ENCODE measurements at regions not wholly inside any gene's neighbourhood (a gene's known extent, or its start where the extent isn't known, plus 50 kb on each side); places are given as distances from the start of the nearest gene placed in this dataset.

DNA sequence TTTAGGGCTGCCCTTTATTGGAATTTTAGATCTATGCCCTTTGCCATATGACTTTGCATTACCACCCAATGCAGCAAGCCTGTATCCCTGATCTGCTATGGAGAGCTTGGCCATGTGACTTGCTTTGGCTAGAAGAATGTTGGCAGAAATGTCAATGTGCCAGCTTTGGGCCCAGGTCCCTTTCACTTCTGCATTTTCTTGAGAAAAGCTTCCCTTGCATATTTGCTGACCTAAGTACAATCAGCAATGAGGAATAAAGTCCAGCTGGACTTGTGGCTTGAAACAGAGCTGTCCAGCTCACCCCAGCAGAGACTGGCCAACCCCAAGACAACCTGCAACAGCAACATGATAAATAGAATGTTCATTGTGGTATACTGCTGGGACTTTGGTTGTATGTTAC lies 135.9 kb downstream of the PAH start:
- no peak for DNase-seq

DNA sequence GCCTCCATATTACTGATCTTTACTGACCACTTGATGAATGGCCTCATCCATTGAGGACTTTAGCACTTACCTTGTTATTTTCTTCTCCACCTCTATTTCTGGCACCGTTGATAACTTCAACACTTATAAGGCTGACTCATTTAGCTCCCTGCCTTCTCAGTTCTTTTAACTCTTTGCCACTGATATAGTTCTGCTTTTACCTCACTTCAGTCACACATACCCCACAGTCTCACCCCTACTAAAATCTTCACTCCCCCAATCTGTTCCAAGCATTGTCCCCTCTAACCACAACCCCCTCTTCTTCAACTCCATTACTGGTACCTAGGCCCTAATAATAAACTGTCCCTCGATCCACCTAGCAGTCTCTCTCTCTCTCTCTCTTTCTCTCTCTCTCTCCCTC lies 141.0 kb downstream of the PAH start:
- DNase-seq: no peak

DNA sequence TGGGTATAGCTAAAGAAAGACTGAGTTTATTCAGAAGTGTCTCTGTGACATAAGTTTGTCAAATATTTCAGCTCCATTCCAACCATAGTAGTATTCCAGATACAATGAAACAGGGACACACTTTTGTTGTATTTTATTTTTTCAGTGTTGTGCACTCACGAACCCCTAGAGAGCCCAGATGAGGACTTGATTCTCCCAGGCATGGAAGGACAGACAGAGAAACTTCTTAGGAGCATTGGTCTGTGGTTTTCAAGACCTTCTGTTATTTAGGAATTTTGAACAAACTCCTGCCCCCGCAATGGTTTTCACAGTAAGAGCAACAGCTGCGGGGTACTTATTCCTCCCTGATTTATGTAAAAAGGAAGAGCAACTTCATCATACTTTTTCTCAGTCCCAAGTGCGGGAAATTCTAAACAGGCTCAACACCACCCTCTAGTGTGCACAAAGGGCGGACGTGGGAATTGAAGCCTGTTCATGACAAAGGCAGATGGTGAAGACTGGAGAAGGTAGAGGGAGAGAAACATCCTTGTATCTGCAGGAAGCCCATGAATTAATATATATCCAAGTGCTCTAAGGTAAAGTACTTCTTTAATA lies 147.6 kb downstream of the PAH start:
- no peak for DNase-seq

DNA sequence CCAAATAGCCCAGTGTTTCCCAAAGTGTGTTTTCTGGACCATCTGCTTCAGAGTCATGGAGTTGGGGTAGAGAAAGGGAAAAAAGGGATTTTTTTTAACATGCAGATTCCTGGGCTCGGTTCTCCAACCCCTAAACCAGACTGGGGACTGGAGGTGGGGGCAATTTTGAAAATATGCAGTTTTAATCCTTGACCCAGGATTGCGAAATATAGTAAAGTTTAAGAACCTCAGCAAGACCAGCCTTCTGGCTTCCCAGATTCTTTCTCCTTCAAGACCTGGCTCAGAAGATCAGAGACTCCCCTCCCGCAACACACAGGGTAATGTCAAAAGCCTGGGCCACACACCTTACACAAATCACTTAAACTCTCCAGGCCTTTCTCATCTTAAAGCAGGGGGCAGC lies 150.1 kb downstream of the PAH start:
- no peak for DNase-seq

DNA sequence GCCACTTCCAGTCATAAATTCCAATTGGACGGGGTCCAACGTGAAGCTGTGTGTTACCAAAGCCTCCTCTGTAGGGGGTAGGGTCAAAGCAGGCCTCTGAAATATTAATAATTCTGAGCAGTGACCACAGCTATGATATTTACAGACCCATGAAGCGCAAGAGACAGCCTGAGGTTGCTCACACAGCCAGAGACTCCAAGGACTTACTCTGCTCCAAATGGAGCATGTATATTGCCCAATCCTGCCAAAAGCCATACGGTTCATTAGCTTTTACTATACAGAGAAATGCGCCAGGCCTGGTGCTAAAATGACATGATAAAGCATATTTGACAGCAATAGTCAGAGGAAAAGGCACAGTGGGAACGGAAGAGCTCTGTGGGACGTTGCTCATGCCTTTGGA lies 151.3 kb downstream of the PAH start:
- DNase-seq: no peak

DNA sequence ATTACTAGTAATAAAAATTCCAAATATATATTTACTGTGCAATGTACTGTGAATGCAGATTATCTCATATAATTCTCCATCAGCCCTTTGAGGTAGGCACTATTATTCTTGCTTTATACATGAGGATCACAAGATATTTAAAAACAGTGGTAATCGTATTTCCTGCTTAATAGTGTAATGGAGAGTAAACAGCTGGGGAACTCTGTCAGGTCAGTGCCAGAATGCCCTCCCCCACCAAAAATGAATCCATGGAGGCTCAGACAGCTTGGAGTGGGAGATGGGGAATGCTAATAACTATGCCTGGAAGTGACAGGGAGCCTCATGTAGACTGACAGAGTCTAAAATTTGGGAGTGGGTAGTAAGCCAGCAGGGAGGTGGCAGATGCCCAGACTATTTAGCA lies 153.6 kb downstream of the PAH start:
- no peak for DNase-seq

DNA sequence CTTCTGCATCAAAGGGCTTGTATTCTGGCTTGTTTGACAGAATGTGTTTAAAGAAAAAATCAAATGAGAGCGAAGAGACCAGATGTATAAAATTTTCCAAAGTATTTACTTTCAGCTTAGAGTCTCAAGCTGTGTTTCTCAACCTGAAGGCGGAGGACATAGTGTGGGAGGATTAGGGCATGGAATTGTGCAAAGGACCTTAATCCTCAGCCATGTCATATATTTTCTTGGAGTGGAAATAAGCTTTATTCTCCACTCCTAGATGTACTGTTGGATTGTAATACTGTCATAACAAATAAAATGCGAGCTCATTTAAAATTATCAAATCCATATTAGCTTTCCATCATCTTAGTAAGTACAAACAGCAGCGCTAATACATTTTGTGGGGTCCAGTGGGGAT lies 154.0 kb downstream of the PAH start:
- no peak for DNase-seq

DNA sequence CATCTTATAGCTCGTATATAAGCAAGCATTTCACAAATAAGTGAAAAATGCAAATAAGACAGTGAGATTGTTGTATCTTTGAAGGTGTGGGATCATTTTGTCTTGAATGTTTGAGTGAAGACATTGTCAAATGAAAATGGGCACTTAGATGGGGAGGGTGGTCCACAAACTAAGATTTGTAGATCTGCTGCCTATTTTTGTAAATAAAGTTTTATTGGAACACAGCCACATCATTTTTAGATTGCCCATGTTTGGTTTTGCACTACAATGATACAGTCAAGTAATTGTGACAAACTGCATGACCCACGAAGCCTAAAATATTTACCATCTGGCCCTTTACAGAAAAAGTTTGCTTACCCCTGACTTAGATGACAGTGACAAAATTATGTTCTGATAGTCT lies 156.7 kb downstream of the PAH start:
- DNase-seq: no peak

DNA sequence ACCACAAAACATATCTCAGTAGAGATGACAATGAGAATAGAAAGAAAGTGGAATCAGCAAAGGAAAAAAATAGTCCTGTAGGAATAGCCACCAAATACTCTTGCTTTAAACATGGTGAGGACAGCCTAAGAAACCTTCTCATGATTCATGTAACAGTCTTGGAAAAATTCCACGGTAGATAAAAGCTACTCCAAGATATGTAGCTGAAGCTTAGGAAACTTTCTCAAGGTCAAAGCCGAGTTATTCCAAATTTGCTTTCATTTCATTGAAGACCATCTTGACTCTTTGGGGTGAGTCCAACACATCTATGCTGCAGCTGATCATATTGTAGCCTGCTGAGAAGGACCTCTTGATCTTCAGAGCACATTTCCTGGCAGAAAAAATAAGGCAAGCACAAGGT lies 157.6 kb downstream of the PAH start:
- no peak for DNase-seq

DNA sequence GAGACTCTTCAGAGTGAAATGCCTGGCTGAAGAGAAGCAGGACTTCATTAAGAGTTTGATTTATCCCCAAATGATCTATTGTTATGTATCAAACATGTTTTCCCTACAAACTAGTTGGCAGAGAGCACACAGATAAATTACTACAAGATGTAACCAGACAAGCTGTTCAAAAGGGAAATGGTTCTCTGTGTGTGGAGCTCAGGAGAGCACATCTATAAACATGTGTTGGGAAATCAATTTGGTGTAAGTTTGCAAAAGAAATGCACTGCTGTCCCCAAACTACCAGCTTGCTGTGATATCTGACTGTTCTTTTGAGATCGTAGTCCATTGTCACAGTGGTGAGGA lies 159.2 kb downstream of the PAH start:
- no peak for DNase-seq

DNA sequence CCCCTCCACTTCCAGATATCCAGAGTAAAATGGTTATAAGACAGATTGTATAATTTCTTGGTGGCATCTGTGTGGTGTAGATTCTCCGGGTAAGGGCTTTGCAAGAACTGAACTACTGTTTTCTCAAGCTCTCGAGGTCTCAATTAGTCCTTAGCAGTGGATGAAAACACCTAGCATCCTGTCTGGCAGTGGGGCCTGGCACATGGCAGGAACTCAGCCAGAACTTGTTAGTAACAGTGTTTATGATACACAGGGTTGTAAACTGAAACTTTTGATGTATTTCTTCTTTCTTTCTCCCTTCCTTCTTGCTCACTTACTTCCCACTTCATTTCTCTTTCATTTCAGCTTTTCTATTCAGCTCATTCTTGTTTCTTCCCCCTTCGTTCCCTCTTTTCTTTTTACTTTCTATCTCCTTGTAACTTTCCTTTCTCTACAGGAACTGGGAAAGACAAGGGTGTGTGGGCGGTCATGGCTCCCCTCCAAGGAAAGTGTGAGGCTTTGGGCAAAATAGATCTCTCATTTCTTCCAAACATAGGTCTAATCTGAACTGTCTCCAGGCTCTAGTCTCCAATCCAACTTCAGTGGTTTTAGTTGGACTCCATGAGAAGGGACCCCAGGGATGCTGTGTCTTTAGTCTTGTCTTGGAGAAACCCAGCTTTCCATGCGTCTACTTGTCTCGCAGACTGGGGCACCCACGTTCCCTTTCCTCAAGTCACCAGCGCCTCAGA lies 159.7 kb downstream of the PAH start:
- DNase-seq: no peak

DNA sequence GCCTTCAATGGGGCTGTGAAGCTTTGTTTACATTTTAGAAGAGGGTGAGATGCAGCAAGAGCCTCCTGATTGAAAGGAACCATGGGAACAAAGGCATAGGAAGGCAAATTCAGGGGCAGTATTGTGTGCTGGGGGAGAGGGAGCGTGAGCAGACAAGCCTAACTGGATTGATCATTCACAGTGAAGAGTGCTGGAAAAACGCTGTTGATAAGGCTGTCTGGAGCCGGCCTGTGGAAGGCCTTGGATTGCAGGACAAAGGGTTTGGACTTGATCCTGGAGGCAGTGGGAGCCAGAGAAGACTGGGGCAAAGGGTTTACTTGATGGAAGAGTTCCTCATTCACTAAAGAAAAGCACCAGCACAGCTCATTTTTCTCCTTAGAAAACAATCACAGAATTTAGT lies 160.5 kb downstream of the PAH start:
- no peak for DNase-seq

DNA sequence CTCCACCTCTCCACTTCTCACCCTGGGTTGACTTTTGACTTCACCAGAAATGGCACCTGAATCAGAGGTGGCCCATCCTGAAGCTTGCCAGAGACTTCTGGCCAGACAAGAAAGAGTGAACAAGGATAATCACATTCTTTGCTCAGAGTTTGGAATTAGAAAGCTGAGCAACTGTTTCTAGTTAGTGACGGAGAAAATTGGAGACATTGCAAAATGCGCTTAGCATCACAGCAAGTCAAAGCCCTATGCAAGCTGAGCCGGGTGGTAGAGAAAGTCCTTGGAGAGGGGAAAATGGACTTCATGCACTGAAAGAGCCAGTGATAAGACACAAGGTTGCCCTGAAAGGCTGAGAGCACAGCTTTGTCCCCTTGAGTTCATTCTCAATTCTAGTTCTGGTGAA lies 161.8 kb downstream of the PAH start:
- no peak for DNase-seq

DNA sequence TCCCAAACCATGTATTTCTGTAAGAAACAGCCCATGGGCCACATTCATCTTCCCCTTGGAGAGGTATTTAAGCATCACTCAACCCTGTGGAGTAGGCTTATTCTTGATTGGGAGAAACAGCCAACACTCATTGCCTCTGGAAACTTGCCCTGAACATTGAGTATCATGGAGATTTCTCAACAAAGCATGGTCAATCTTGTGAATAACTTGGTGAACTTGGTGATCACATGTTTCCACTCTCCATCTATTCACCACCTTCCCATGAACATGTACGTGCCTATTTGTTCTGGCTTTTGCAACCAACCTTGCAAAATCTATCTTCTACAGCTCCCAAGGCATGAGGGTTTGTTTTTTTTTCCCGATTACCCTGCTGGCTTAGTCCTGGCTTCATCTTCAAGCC lies 163.2 kb downstream of the PAH start:
- DNase-seq: no peak

DNA sequence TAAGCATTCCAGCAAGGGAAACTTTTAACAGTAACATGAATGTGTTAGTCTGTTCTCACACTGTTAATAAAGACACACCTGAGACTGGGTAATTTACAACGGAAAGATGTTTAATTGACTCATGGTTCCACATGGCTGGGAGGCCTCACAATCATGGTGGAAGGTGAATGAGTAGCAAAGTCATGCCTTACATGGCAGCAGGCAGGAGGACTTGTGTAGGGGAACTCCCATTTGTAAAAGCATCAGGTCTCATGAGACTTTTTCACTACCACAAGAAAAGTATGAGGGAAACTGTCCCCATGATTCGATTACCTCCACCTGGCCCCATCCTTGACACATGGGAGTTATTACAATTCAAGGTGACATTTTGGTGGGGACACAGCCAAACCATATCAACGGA lies 168.3 kb downstream of the PAH start:
- no peak for DNase-seq

DNA sequence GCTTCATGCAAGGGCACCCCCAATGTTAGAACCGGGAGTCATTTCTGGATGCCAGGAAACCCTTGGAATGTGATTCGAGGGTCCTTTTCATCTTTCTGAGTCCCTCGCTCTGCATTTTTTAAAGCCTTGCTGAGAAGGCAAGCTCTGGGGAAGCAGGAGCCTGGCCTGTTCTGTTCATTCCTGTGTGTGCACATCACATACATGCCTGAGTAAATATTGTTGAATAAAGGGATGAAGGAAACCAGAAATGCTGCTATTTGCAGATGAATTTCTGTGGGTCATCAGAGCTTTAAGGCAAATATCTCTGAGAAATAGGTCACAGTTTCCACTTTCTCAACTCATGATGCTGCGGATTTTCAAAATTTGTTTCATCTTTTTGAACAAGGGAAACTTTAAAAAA lies 170.1 kb downstream of the PAH start:
- no peak for DNase-seq

DNA sequence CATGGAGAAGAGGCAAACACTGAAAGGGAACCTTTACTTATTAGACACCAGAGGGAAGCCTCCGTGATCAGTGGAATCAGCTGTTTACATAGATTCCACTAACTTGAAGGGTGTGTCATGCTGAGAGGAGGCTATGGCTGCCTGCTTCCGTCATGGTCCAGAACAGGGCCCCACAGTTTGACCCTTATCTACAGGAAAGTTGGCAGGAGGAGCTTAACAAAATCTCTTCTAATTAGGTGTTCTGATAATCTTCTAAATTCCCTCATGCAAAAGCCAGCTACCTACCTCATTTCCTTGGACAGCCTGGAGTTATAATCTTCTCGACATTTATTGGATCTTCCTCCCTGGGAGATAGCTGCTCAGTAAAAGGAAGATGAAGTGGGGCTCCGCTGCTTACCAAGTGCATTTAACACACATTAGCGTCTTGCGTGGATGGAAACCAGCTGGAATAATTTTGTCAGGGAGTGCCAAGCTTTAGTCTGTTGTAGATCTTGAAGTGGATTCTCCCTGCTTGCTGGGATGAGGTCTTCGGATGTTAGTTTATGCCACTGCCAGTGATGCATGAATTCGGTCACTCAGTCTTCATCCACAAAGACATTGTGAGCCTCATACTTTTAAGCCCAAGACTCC lies 171.0 kb downstream of the PAH start:
- DNase-seq: no peak

DNA sequence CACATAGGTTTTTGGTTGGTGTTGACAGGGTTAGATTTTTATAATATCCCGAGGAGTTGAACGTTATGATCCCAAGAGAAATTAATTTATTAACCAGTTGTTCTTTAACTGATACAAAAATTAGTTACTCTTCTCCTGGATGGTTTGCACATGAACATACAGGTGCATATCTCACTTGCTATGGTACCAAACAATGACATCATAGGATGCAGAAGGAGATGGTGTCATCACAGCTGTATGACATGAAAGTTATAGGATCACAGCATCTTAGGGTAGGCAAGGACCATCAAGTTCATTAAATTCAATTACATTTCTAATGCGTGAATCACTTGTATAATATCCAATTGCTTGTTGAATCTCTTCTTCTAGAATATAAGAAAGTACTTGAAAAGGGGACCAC lies 175.8 kb downstream of the PAH start:
- DNase-seq: no peak

DNA sequence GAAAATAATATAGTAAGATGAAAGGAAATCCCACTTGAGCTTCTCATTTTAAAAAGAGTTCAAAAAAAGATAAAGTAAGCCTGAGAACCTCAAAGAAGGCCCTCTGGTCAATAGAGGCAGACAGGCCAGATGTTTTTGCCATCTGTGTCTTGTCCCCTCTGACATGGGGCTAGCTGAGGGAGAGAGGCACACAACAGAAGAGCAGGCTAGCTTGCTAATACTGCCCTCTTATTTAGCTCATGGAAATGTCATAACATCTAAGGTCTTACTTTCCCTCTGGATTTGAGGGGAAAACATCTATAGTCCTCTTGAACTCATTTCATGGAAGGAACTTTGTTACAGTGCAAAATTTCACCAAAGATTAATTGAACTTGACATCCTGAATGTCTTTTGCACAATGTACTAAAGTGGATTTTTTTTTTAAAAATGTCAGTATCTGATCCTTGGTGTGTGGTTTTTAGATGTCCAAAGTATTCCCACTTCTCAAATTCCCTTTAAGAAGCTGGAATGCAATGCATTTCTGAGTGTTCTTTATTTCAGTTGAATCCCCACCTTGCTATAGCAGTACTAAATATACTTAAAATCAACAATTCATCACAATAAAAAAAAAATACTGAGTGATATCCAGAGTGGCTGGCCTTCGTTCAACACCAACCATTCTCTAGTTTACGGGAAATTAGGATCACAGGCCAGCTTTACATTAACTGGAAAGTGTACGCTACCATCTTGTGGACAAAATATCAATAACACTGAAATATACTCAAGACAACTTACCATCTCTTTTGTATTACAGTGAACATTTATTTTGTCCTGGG lies 176.7 kb downstream of the PAH start:
- DNase-seq: peak; percentile 5

DNA sequence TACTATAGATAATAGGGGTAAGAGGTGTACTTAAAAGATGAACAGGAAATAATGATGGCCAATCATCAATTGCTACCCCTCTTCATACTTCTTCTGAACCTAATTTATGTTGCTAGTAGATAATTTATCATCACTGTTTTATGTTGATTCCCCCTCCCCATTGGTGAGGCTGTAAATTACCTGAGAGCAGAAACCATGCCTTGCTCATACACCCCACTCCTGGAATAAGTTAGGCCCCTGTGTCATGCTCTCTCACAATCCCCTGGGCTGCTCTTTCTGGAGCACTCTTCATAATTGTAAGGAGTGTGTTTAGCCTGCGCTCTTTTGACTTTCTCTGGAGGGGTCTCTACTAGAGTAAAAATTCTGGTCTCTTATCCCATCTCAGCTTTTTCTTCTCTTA lies 180.7 kb downstream of the PAH start:
- DNase-seq: no peak

DNA sequence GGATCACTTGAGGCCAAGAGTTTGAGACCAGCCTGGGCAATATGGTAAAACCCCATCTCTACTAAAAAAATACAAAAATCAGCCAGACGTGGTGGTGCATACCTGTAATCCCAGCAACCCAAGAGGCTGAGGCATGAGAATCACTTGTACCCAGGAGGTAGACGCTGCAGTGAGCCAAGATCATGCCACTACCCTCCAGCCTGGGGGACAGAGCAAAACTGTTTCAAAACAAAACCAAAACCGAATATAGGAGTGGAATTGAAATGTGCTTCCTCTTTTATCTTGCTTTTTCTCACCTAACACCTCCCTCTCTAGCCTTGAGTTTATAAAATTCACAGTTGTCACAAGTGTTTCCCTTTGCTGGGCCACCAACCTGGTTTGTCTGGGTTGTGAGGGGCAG lies 181.9 kb downstream of the PAH start:
- no peak for DNase-seq

DNA sequence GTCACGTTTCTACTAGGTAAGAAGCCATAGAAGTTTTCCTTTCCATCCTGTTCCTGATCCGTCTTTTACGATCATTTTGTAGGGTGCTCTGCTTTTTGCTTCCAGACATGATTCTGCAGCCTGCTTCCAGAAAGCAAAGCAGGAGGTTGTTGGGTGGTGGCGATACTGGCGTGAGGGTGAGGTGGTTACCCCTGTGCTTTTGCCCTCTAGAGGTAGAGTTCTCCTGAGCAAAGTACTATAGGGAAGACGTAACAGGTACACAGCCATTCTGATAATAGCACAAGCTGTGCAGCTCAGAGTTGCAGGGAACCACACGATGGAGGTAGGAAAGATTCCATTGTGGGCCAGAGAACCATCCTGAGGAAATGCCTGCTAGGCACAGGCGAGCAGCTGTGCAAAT lies 186.0 kb downstream of the PAH start:
- no peak for DNase-seq

DNA sequence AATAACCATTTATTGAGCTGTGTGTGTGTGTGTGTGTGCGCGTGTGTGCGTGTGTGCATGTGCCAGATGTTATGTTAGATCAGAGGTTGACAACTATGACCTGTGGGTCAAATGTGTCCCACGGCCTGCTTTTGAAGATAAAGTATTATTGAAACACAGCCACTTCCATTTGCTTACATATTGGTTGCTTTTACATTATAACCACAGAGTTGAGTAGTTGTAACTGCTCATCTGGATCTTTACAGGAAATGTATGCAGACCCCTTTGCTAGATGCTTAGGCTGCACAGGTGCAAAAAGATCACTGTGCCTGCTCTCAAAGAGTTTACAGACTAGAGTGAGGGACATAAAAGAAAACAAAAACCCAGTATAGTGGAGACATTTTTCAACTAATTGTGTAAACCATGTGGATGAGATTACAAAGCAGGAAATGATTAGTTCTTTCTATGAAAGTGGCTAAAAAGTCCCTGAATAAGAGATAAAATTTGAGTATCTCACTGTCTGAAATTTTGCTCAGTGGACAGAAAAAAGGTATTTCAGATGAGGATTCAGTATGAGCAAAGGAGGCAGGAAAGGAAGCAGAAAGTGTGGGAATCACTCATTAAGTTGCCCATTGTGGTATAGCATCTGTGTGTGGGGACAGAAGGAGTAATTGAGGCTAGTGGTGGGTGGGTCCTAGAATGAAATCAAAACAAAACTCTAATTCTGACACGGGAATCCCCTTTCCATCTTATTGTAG lies 188.4 kb downstream of the PAH start:
- DNase-seq: no peak
